GM21360 (cell line): ENCODE measurements at regions not wholly inside any gene's neighbourhood (a gene's known extent, or its start where the extent isn't known, plus 50 kb on each side); places are given as distances from the start of the nearest gene placed in this dataset.

Source experiments
- ATAC-seq: cut with Tn5 transposase; IDR thresholded peaks from one replicate; pipeline ENCODE4 v1.9.1; 2021; ENCODE audit warnings: mild to moderate bottlenecking, moderate library complexity; ENCODE audit not compliant: unreplicated experiment

DNA sequence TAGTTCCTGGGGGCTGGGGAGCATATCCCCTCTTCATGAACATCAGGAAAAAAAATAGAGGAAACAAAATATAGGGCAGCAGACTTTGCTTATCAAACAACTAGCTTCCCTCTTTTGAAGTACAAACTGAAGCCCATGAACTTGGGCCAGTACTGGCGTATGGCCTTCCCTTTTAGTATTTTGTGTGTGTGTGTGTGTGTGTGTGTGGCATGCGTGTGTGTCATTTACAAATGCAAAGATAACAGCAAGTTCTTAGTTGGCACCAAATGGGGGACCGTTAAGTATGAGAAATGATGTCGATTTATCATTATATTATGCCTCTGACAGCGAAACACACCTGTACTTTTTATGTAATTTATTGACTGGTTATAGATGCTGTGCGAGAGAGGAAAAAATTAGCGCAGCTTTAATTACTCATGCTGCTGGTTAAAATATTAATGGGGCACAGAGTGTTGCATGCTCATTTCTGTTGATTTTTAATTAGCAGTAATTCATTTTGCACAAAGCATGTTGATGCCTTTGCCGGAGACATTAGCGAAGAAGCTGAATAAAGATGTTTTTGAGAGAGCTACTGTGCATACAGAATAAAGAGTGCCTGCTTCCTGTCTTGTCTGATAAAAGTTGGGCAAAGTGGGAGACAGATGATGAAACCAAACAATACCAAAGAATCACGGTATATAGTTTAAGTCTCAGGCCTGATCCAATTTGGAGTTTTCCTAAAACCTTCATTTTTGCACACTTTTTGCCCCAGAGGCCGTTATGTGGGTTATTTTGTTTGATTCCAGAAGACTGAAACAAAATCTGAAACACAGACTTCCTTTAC lies 297.1 kb downstream of the SATB1 start:
- ATAC-seq, result no peak

DNA sequence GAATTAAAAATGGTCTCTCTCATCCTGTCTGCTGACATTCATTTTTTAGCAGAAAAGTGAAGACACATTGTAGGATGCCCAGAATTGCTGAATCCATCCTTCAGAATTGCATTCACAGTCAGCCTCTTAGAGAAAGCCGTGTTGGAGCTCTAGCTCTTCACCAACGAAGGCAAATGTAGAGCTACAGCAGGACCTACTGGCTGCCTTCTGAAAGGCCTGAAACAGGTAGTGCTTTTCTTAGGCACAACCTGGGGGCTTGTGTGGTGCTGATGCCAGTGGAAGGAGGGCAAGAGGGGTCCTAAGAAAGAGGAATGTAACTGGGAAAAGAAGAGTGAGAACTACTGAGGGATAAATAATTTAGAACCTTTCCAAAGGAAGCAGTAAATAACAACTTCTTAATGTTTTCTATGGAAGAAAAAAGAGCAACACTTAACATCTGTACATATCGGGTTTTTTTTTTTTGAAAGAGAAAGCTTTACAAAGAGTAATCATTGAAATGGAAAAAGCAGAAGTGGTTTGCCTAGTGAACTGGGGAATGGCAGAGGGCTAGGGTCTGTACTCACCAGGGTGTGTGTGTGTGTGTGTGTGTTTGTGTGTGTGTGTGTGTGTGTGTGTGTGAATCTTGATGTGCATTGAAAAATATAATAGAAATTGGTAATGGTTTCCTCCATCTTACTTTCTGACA lies 297.8 kb downstream of the SATB1 start:
- ATAC-seq, result peak; percentile 91

- ATAC-seq, result no peak
Observed at GRCh38 chr3:18126772-18127171, 298.4 kb downstream of the SATB1 start.

GRCh38 chr3:18124501-18124900 lies 300.6 kb downstream of the SATB1 start:
- ATAC-seq, result no peak

- ATAC-seq, result no peak
Observed at GRCh38 chr3:18122264-18122663, 302.9 kb downstream of the SATB1 start.

GRCh38 chr3:18121020-18121419 lies 304.1 kb downstream of the SATB1 start:
- no peak for ATAC-seq

- no peak for ATAC-seq
Observed at GRCh38 chr3:18119866-18120265, 305.3 kb downstream of the SATB1 start.

DNA sequence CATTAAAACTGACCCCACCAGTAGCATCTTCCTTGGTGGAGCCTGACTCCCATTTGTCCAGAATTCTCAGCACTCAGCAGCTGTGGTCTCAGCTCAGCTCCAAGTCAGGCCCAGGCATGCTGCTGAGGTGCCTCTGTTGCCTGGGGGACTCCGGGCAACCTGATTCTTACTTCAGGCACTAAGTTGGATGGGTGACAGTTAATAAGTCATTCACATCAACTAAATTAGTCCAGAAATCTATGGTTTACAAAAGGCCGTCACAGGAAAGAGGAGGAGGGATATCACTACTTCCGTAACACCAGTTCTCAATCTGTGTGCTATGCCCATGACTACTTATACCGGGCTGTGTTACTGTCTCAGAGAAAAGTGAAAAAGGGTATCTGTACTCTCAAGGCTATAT lies 310.2 kb downstream of the SATB1 start:
- no peak for ATAC-seq

DNA sequence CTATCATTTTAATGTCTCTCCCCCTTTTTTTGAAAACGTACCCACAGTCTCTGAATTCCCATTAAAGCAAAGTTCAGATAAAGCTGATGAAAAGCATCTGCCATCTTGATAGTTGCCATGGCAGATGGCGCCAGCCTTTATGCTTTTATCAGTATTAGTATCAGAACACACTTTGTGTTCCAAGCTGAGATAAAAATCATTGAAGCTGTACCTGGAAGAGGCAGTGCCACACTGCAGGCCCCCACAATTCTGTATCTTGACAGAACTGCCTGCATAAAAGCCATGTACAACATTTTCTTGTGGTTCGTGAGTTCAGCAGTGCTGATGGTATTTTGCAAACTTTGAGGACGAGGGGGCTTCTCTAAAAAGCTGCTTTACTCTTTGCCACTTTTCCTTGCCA lies 311.7 kb downstream of the SATB1 start:
- ATAC-seq, result no peak

GRCh38 chr3:18112674-18113375 lies 312.3 kb downstream of the SATB1 start:
- no peak for ATAC-seq

DNA sequence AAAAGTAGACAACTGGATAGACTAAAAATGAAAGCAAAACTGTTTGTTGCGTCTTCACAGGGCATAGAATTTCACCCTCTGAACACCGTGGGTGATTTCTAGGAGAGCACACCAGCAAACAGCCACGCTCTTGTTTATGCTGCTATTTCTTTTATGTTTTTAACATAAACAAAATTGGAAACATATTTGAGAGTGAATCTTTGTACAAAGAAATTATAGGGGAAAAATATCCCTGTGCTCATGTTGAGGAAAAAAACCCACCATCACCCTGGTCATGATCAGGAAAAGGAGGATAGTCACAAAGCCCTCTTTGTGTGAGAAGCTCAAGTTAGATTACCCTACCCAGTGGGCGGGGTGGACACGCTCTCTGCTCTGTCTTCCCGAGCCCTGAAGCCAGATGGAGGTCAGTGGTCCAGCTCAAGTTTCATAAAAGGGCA lies 313.3 kb downstream of the SATB1 start:
- ATAC-seq, result peak; percentile 94

DNA sequence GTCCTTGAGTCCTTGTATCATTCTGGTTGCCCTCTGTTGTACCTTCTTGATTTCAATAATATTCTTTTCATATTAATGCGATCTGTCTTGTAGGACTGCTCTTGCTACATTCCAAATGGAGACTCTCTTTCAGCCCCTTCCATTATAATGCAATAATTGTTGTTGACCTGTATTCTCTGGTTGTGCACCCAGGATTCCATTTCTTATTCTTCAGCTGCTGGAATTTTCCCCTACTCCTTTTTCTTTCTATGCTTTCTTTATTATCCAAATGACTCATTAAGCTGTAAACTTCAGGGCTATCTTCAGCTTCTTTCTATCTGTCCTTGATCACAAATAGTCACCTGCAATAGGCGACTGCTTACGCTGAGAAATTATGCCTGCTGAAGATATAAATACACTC lies 321.5 kb downstream of the SATB1 start:
- ATAC-seq, result no peak

- ATAC-seq, result no peak
Observed at GRCh38 chr3:18100121-18100520, 325.0 kb downstream of the SATB1 start.

DNA sequence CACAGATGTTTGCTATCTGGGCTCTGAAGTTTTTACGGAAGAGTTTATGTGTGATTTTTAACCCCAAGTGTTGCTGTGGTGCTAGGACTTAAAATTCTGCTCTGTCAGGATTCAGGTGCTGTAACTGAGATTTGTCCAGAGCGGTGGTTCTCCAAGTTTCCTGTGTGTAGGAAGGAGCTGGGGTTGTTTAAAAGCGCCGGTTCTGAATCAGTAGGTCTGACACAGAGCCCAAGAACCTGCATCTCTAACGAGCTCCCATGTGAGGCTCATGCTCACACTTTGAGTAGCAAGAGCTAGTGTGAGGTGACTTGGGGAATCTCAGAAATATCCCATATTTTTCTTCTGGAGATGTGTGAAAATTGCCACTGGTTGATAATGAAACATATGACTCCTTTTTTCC lies 325.5 kb downstream of the SATB1 start:
- ATAC-seq, result no peak

DNA sequence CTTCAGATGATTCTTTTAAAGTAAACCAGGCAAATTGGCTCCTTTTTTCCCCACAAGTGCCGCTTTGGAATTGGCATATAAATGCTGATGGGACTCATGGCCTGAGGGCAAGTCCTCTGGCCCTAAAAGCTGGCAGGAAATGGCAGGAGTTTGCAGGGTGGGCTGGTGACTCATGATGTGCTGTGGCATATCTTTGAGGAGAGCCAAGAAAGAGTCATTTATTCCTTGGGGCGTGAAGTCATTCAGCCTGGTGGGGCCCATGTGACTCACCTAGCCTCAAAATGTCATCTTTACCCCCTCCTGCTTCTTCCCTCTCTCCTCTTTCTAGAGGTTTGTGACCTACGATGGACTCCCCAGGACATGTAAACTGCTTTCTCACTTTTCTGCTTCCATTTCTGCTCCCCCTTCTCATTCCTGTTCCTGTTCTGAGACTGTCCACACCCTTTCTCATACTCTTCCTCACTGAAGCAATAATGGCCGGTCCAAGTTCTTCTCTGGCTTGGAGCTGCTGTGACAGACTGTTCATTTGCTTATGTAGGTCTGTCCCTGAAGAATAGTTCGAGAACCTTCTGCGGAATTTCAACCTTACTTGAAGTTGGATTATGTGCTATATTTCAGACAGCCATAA lies 326.1 kb downstream of the SATB1 start:
- ATAC-seq, result no peak

- no peak for ATAC-seq
Observed at GRCh38 chr3:18097989-18098388, 327.1 kb downstream of the SATB1 start.

GRCh38 chr3:18097473-18097872 lies 327.7 kb downstream of the SATB1 start:
- no peak for ATAC-seq

- ATAC-seq, result no peak
Observed at GRCh38 chr3:18092726-18093125, 332.4 kb downstream of the SATB1 start.

GRCh38 chr3:18090377-18090776 lies 334.8 kb downstream of the SATB1 start:
- no peak for ATAC-seq

- ATAC-seq, result no peak
Observed at GRCh38 chr3:18087988-18088387, 337.2 kb downstream of the SATB1 start.

DNA sequence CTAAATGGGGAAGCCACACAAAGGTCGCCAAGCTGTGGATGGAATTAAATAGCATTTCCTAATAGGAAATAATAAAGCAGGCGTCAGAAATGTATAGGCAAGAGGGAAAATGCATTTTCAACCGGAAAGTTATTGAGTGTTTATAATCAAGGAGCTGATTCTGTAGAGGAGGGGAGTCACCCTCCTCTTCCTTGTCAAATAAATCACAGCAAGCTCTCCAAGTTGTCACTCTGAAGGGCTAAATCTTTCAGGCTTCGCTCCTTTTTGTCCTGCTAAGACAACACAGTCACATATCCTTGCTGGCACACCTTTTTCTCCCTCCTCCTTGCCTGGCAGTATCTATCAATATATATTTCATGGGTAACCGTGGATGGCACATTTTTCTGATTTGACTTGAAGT lies 338.4 kb downstream of the SATB1 start:
- ATAC-seq, result no peak
